ENCODE measurements at regions not wholly inside any gene's neighbourhood (a gene's known extent, or its start where the extent isn't known, plus 50 kb on each side); places are given as distances from the start of the nearest gene placed in this dataset.
A peak's percentile ranks its signal among the peaks of the same experiment; 100 is the strongest.

DNA sequence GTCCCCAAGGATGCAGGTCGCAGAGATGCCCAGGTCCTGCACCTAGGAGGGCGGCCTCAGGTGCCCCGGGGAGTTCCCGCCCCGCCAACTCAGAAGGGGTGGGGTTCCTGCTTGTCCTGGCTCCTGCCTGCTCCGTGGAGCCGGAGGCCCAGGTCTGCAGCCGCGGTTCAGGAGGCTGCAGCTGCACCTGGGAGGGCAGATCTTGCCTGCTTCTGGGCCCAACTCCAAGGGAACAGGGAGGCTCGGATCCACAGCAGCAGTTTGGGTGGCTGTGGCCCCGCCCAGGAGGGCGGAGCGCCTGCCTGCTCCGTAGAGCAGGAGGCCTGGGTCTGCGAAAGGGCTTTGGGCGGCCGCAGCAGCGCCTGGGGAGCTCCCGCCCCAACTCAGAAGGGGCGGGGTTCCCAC is 108.2 kb upstream of the EGR2 start:
- DNase-seq: no peak

DNA sequence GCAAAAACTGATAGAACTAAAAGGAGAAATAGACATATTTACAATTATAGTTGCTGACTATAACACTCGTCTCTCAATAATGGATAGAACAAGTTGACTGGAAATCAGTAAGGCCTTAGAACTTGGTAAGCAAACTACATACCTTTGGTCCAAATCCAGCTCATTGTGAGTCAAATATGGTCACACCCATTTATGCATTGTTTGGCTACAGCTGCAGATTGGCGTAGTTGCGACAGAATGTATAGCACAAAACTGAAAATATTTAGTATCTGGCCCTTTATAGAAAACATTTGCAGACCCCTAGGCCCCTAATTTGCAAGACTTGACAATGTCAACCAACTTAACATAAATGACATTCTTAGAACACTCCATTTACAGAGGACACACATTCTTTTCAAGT is 103.6 kb upstream of the EGR2 start:
- DNase-seq: no peak

DNA sequence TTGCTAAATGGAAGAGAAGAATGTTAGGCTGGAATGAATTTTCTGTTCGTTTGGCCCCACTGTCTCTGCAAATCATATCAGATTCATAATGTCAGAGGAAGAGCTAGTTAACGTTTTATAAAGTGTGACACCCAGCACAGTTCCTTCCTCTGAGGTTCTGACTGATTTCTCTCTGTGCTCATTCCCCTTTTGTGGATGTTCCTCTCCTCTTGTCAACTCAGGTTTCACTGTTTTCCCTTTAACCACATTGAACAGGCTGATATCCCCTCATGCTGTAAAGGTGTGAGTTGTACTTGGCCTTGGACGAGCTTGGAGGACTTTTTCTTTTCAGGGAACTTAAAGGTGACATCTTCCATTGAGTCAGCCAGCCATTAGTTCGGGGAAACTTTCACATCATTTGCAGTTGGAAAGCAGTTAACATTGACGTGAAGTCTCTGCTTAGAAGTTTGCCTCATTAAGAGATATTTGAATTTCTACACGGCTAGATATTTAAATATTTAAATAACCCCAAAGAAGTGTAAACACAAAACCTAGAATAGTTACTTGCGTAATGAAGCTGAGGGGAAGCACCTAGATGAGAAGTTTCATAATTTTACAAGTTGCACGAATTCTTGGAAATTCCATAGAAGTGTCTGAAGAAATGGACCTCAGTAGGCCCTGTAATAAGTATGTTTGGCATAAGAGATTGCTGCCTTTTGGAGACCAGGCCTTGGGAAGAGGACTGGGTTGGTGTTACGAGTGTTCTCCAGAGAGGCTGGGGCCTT is 101.5 kb upstream of the EGR2 start:
- DNase-seq: peak; percentile 10

DNA sequence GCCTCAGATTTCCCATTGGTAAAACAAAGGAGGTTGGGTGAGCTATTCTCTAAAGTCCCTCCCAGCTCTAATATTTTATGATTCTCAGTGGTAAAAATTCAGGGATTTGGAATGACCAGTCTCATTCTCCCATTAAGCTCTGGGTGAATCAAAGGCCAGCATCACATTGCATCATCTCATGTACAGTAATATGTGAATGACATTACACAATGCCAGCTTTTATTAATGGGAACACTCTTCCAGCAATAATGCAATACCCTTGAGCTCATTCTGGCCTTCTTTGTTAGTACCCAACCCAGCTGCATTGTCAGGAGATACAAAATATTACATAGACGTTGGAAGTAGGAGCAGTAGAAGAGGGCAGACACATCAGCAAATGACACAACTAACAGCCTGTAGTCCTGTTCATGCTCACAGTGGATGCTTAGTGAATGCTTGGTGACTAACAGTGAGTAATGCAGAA is 100.0 kb upstream of the EGR2 start:
- DNase-seq: no peak

DNA sequence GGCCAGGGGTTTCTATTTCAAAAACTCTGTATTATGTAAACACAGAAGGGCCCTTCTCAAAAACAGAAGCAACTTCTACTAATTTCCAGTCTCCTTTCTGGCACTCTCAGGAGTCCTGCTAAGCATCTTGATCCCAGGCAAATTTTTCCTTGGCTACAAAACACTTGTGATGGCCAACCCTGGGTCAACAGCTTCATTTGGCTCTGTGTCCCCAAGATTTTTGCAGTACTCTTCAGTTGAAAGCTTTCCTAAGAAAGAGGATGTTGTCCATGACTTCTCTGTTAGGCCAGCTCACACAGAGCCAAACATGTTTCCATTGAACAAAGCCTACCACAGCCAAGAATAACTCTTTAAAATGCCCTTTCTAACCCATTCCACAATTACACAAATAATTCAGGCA is 99.0 kb upstream of the EGR2 start:
- DNase-seq: no peak

DNA sequence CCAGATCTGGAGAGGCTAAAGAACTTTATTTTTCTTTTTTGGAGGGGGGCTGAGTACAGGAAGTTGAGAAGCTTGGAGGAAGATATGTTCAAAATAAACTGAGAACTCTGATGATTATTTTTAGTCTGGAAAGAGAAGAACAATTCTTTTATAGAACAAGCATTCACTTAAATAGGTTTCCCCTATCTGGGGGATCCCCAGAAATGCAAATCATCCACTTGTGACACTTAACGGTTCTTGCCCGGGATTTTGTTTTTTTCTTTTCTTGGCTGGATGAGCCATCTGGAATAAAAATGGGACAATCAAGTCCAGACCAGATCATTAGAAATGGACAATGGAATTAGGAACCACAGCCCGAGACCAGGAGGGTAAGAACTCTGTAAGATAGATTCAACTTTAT is 95.9 kb upstream of the EGR2 start:
- DNase-seq: no peak

DNA sequence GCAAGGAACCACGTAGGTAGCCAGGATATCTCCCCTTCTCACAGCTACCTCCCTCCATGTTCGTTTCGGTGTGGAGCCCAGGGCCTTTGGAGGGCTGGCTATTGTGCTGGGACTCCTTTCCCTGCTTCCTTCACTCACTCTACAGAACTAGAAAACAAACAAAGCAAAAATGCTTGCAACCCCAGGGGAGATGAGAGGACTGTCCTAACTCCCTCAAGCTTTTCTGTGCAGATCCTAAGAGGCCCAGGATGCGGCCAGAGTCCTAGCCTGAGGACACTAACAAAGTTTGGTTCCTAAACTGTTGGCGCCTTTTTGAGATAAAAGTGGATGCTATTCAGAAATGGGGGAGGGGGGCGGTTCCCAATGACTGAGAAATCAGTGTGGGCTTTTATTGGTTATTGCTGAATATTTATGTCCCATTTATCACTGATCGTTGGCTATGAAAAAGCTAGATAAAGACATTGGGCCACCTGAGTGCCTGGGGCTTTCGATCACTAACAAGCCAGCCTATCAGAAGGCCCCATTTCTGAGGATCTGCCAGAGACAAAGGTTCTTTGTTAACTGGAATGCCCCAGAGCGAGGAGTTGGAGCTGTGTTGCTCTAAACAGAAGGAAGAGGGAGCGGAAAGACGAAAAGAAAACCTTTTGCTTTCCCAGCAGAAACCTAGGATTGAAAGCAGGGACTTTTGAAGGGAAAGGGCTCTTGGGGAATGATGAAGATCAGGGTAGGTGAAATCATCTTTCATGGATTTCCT is 95.2 kb upstream of the EGR2 start:
- no peak for DNase-seq

DNA sequence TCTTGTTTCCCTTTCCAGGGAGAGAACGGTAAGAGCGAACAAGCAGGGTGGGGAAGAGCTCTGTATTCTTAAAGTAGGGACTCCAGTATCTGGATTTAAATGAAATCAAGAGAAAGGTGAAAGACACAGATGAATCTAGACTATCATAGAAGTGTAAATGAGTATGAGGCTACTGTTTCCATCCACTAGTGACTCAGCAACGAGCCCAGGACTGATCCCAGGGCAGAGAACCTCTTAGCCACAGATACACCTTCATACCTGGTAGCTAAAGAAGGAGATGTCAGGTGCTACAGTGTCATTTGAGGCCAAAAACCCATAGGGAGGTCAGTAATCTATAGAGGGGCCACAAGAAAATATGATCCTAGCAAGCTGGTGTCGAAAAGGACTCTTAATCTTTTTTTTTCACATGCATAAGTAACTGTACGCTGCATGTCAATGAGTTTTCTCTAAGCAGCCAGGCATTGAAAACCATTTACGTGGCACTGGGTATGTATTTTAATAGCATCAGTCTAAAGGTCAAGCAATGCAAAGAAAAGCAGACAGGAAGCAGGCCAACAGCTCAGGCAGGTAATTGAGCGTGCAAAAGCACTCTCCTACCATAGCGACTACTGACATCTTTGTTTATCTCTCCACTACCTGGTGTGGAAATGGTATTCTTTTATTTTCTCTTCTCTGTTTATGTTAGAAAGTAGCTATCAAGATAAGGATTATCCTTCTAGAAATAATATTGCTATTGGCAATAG is 91.5 kb upstream of the EGR2 start:
- no peak for DNase-seq

DNA sequence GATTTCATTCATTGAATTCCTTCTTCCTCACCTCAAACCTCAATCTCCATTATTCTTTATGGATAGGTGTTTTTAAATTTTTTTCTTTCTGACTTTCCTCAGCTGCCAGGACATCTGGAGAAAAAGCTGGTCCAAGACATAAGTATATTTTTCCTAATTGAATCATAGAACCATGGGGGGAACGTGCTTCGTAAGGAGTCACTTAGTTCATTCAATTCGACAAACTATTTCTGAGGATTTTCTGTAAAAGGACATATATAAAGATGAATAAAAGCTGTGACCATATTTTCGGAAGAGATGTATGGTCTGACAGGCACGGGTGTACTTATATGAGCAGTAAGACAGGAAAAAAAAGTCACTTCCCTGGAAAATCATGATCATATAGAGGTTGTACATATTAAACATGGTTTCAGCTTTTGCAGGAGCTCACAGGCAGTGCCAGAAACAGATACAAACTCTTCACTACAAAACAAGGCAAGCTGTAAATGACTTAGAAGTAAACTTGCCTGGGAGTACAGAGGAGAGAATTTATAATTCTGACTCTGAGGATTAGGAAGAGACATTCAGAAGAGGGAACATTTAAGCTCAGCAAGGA is 88.2 kb upstream of the EGR2 start:
- no peak for DNase-seq

DNA sequence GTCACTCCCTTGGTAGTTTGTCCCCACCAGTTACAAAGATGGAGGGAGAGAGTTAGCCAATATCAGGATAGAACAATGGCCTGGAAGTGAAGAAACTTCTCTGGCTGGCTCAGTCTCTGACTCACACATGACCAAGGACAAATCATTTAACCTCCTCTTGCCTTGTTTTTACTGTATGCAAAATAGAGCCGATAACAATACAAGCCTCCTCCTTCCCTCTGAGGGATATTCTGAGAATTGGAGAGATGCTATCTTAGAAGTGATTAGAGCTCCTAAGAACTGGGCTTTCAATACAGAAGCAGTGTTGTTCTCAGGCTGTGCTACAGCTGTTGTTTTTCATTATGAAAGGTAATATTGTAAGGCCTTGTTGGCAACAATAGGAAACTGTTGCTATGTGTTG is 87.7 kb upstream of the EGR2 start:
- no peak for DNase-seq

DNA sequence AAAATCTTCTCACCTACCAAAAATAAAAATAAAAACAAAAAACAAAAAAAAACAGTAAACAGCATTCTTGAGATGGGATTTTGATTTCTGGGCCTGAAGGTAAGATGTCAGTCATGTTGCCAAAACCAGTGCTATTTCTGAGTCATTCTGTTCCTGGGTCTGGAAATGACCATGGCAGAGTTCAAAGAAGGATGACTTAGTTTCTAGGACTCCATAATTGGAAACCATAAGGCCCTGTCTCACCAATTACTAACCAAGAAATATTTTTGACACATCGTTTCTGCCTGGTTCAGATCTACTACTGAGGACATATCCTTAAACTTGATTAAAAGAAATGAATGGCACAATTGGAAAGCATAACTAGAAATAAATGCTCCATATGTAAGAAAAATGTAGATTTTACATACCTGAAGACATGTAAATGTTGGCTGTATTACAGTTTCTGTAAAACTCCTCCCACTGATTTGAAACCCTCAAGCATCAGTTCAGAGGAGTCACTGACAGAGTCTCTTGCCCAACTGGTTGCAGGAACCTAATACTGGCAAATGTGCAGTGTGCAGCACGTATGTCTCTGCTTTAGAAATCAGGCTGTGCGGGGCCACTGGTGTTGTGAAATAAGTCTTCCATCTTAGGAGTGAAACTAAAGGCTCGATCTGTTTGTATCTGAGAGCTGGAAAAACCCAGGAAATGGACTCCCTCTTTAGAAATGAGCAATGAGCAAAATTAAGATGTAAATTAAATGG is 84.8 kb upstream of the EGR2 start:
- peak; percentile 4 for DNase-seq

DNA sequence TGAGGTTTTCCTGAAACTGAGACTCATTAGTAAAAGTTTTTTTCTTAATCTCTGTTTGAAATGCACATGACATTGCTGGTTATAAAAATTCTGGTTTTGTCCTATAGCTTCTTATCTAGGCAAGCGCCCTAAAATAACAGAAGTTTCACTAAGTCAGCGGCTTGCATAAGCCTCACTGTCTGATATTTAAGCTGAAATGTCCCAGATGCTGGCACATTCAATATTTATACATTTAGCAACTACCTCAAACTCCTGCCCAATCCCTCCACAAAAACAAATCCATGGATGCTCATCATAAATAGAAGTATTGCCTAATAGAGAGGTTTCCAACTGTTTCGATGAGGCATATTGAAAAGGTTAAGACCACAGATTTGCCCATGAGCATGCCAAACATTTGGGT is 83.1 kb upstream of the EGR2 start:
- no peak for DNase-seq

DNA sequence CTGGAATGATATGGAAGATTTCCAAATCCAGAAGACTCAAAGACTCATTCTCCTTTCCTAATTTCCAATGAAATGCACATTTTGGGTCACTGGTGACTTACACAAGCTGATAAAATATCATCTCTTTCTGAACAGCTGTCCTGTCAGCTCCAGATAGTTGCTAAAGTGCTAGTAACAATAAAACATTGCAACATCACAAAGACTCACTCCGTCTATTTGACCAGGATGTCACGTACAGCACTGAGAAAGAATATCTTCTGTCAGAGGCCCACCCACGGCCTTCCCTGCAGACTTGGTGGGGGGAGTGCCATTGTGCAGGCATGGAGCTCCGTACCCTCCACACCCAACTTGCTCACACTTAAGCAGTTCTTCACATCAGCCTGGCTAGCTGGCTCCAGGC is 78.9 kb upstream of the EGR2 start:
- no peak for DNase-seq

DNA sequence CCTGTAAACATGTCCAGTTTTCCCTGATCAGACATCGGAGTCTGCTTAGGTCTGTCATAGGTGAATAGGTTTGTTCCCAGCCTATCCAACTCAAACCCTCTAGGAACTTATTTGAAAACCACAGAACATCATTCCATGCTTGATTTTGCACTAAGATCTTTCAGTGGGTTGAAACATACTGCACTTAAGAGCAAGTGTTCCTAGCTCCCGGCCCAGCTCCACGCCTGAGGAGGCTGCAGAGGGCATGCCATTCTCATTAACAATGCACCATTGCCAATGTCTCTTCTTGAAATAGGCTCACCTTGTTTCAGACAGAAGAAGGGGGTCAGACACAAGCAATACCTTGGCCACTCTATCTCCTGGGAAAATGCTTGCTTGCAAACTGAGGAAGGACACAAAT is 78.0 kb upstream of the EGR2 start:
- DNase-seq: no peak

DNA sequence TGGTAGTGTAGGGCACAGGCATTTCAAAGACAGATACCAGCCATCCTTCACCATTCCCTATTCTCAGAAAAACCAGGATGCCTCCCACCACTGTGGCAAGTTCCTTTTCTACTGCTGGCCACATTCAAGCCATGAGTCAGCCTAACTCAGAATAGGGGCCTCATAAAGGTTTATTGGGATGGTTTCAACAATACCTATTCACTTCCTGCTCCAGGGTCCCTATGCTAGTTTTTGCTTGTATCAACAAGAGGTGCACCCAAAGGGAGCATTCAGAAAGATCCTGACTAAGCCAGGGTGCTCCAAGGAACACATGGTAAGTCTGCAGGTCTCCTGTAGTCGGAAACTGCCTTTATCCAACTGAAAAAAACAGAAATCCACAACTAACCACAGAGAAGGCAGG is 76.9 kb upstream of the EGR2 start:
- no peak for DNase-seq

DNA sequence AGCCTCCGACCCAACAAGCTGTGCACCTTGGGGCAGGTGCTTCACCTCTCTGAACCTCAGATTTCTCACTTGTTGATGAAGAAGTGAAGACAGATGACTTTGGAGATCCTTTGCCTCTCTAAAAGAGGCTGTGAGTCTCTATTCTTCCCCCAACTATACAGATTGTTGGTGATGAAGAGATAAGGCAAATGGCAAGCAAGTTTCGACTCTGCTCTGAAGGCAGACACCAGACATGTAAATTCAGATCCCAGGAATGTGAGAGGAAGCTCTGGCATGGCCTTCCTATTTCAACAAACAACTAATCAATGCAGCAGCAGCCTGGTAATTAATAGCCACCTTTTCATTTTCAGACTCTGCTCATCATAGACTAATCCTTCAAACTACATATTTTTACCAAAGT is 74.2 kb upstream of the EGR2 start:
- DNase-seq: no peak

DNA sequence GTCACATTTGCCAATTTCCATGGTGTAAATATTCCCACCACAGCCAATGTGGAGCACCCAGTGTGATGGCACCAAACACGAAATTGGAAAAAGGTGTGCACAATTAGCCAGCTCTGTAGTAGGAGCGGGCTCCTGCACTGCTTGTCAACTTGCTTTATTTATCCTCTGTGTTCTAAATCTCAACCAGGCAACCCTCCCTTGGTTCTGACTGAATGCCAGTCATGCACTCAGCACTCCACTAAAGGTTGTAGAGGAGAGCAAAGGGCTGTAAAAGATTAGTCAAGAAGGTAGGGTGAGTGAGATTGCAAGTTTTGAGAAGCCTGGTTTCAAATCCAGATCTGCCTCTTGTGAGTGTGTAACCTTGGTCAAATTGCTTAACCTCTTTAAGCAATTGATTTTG is 71.5 kb upstream of the EGR2 start:
- no peak for DNase-seq

DNA sequence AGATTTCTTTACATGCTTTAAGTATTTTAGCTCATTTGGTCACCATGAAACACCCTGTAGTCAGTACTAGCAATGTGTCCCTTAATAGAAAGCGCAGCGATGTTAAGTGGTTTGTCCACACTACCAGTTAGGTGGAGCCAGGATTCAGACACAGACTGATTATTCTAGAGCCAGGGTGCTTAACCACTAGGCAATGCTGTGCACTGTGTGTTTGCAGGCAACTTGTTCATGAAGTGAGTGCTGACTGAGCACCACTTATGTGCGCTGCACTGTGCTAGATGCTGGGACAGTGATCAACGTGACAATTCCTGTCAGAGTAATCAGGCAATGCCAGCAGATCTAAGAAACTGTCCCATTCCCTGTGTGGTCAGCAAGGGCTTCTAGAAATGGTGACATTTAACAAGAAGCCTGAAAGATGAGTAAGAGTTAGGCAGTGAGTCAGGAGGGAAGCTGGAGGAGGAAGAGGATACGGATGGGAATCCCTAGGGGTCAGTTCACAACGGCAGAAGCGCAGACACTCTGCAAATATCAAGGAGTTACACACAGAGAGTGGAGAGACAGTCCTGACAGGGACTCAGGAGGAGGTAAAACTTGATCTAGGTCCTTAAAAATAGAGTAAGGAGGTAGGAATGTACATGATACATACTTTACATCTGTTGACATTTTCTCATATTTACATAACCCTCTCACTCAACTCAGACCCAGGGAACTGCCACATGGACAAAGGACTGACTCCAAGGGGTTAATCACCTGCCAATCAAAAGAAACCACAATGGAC is 69.7 kb upstream of the EGR2 start:
- DNase-seq: no peak

DNA sequence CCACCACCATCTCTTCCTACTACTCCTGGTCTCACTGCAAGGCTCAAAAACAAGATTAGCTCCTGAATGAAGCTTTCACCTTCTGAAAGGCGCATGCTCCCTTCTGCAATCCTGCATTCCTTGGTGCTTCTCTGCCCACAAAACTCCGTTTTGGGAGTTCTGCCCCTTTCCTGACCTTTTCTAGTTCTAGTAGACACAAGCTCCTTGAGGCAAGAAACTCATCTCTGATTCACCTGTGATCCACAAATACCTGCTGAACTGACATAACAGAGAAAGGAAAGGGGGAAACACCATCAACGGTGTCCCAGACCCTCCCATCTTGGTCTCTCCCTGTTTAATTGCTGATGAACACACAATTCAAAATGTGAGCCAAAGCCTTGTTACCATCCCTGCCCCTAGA is 64.0 kb upstream of the EGR2 start:
- no peak for DNase-seq

DNA sequence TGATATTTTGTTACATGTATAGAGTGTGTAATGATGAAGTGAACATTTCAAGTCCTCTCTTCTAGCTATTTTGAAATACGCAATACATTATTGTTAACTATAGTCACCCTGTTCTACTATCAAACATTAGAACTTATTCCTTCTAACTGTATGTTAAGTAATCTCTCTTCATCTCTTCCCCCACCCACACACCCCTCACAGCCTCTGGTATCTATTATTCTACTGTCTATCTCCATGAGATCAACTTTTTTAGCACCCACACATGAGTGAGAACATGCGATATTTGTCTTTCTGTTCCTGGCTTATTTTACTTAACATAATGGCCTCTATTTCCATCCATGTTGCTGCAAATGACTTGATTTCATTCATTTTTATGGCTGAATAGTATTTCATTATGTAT is 57.7 kb upstream of the EGR2 start:
- no peak for DNase-seq

DNA sequence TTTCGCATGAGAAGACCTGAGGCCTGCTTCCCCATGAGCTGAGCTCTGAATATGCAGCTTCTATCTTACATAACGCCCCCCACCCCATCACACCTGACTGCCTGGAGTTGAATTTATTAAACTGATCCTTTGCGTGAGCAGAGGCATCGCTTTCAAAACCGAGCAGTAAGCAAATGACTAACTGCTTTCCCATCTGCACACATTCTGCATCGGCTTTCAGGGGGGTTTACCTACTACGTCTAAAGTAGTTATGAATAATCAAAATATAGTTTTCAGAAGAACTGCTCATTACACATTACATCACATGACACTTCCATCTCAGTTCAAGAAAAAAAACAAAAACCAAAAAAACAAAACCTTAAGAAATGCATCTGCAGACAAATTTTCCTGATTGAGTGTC is 54.7 kb upstream of the EGR2 start:
- peak; percentile 66 for DNase-seq

DNA sequence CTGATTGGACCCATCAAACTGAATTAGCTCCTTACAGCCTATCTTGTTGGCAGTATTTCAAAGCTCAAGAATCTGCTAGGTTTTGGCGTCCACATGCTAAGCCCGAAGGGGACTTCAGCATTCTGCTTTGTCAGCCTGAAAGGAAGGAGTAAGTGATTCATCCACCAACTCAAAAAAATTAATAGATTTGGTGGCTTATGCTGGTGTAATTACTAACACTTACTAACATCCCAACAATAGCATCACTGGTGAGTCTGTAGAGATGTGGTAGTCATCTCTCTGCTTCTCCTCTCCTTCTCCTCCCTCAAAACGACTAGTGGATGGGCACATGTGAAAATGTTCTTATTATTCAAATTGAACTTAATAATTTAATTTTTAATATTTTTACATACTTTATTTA is 53.8 kb upstream of the EGR2 start:
- peak; percentile 27 for DNase-seq

Measured in activated CD4-positive, alpha-beta T cell treated with anti-CD3 and anti-CD28 coated beads, Interleukin-2, Interleukin-6, amounts not matched to agents 100 ng/mL and 50 ng/mL, durations not matched to agents 16 hours and 8 hours (primary cell).